Astrocyte (in vitro differentiated cells and primary cell): ENCODE measurements at regions not wholly inside any gene's neighbourhood (a gene's known extent, or its start where the extent isn't known, plus 50 kb on each side); places are given as distances from the start of the nearest gene placed in this dataset.

ENCODE experiments used
- EZH2 ChIP-seq: IDR thresholded peaks from 2 replicates; pipeline ENCODE4 v1.6.1; 2012; ENCODE audit warnings: mild to moderate bottlenecking, low read length, inconsistent platforms; ENCODE audit not compliant: insufficient read depth
- TF ChIP-seq, protein P1 (sequence below): IDR thresholded peaks from 2 replicates; pipeline ENCODE4 v1.5.1; 2011; ENCODE audit warnings: low read depth, mild to moderate bottlenecking, inconsistent platforms, low read length, moderate library complexity; ENCODE audit not compliant: insufficient read depth

DNA sequence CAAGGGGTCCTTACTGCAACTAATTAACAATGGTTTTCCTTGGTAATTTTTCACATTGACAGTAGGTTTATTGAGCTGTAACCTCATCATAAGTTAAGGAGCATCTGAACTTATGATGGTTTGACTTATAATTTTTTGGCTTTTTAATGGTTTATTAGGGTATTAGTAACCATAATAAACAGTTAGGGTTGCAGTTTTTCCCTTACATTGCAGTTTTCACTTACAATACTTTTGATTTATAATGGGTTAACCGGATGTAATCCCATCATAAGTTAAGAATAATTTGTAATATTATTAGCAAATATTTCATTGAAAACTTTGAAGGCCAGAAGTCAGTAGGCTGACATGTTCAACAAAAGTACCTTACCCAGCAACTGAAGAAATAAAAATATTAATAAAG is 811.6 kb downstream of the TRHDE start:
- TF ChIP-seq, protein P1, sequence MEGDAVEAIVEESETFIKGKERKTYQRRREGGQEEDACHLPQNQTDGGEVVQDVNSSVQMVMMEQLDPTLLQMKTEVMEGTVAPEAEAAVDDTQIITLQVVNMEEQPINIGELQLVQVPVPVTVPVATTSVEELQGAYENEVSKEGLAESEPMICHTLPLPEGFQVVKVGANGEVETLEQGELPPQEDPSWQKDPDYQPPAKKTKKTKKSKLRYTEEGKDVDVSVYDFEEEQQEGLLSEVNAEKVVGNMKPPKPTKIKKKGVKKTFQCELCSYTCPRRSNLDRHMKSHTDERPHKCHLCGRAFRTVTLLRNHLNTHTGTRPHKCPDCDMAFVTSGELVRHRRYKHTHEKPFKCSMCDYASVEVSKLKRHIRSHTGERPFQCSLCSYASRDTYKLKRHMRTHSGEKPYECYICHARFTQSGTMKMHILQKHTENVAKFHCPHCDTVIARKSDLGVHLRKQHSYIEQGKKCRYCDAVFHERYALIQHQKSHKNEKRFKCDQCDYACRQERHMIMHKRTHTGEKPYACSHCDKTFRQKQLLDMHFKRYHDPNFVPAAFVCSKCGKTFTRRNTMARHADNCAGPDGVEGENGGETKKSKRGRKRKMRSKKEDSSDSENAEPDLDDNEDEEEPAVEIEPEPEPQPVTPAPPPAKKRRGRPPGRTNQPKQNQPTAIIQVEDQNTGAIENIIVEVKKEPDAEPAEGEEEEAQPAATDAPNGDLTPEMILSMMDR, result no peak
- TF ChIP-seq EZH2, result no peak
